RKO (cell line): ENCODE measurements at regions not wholly inside any gene's neighbourhood (a gene's known extent, or its start where the extent isn't known, plus 50 kb on each side); places are given as distances from the start of the nearest gene placed in this dataset.

ENCODE experiments used
- DNase-seq: peaks from one replicate; pipeline ENCODE4 v3.0.0-alpha.2; 2016; ENCODE audit warnings: low spot score

DNA sequence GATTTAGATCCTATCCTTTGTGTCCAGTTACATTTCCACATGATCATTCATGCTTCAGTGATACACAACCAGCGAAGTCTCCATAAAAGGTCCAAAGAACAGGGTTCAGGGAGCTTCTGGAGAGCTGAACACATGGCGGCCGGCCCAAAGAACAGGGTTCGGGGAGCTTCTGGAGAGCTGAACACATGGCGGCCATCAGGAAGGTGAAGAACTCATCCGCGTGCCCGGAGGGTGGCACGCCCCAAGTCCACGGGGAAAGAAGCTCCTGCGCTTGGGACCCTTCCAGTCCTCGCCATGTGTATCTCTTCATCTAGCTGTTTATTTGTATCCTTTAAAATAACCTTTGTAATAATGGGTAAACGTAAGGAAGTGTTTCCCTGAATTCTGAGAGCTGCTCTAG, 91.9 kb upstream of the FLRT2 start:
- no peak for DNase-seq

DNA sequence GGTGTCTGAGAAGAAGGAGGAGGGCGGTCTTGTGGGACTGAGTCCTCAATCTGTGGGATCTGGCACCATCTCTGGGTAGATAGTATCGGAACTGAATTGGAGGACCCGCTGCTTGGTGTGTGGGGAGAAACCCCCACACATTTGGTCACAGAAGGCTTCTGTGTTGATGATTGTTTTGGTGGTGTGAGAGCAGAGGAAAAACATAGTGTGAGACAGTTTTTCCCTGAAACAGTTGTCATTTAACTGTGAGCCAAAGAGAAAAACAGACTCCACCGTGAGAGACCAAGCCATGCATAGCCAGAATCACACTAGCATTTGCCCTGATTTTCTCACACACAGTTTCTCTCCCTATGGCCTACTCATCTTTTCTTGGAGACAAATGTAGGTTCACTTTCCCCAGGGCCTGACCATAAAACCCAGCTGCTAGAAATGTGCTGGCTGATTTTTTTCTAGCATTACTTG, 91.4 kb upstream of the FLRT2 start:
- no peak for DNase-seq

DNA sequence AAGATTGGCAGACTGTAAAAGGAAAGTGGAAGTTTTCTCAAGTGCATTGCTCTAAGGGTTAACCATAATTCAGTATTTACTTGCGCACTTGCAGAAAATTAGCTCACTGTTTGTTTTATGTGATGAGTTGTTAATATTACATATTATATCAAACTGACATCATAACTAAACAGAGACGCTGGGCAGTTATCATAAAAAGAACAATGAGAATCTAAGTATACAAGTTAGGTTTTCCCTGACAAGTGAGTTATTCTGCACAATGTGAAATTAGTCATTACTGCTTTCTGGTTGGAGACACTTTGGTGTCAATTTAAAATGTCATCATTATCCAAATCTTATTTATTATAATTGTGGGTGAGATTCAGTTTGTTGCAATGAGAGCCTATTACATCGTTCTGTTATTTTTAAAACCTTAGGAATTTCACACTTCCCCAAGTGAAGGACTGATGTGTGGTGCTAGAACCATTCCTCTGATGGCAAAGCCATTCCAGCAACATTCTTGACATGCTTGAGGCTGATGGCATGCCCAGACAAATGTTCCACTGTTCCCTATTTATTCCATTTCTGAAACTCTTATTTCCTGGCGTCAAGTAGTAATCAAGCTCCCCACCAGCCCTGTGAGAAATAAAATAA, 90.1 kb upstream of the FLRT2 start:
- DNase-seq, result no peak

DNA sequence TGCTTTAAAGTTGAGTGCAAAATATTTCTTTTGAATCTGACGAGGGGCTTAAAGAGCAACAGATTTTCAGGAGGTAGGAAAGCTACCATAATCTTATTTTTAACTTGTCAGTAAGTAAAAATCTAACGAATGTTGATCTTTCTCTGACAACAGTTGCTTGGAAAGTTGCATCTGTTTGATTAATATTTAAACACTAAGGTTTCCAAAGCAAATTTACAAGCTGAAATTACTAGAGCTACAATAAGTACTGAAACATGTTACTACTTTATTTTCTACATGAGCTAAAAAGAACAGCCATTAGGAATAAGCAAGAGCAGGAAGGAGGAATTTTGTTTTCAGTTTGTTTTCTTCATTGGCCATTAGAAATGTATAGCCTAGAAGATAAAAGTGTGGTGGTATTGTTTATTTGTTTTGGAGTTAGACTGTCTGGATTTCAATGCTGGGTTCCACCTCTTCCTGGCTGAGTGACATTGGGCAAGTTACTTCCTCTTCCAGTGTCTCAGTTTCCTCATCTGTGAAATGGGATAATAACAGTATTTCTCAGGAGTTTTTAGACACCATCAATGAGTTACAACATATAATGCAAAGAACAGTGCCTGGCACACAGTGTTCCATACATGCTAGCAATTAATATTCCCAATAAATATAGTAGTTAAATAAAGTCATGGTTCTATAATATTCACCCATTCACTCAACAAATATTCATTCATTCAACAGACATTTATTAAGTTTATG, 87.9 kb upstream of the FLRT2 start:
- DNase-seq, result no peak

DNA sequence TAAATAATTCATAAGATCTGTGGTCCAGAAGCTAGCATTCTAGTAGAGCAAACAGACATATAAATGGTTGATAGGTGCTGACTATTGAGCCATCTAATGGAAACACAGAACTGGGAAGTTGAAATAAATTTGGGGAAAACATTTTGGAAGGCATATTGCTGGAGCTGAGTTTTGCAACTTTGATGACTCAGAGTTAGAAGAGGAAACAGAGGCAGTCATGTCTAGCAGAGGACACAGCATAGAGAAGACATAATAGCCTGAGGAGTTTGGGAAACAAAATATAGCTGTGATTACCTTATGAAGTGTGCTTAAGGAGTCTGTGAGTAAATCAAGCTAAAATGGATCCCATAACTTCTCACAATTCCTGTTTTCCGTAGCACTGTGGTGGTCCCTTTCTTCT, 86.9 kb upstream of the FLRT2 start:
- no peak for DNase-seq

DNA sequence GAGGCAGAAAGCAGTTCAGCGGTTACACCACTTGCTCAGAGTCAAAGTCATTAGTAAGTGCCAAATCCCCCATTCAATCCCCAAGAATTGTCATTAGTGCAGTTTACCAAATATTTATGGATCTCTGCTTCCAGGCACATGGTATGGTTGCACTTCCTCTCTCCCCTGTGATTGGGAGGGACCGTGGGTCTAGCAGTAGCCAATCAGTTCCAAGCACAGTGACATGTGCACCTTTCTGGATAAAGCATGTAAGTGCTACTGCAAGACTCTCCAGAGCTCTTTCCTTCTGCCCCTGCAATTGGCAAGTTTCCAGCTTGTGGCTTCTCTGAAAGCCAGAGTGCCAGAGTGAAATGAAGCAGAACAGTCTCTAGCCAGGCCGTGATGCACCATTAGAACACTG, 85.3 kb upstream of the FLRT2 start:
- no peak for DNase-seq

DNA sequence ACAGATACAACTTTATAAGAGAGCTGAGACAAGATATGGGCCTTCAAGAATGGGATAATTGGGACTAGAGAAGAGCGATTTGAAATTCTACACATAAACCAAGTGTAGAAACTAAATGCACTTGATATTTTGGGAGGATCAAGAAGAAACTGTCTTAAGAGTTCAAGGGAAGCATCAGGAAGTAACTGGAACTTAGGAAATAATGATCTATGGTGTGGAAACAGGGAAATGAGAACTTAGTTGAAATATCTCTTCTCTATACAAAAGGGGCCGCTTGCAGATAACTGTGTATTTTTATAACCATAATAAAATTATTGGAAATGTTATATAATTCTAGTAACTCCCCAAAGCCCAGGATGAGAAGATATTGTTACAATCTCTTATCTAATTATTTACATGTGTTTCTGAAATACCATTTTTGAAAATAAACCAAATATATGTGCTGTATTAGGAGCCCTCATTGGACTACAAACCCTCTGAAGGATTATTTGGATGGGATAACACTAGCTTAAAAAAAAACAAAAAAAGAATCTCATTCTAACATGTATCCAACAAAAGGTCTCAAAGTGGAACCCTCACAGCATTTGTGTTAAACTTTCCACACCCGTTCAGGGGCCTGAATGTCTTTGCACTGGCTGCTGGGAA, 84.7 kb upstream of the FLRT2 start:
- DNase-seq, result no peak

DNA sequence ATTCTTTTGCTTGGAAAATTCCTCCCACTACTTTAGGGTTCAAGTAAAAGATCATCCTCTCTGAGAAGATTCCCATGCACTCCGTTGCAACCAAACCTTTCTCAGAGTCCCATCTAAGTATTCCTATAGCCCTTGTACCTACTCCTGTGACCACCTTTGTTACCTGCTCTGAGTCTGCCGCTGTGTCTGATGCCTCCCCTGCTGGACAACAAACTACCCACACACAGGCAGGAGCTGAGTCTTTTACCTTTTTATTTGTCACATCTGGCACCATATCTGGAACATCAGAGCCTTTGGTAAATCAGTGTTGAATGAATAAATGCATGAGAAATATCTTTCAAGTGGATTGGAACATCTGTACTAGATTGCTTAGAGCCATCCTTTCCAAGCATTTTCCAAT, 82.1 kb upstream of the FLRT2 start:
- no peak for DNase-seq

DNA sequence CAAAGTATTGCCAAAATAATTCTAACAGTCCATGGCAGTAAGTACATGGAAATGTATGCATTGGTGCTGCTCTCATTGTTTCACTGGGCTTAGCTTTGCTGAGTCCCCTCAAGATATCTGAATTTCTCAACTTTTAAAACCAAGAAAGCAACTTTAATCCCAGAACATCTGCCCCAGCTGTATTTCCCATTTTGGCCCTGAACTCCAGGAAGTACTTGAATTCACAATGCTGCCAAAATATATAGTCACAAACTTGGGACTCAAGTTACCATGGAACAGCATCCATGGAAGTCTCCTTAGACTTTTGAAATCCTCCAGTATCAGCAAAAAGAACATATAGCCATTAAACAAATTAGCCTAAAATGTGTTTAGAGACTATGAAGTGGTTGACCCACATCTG, 78.5 kb upstream of the FLRT2 start:
- no peak for DNase-seq

DNA sequence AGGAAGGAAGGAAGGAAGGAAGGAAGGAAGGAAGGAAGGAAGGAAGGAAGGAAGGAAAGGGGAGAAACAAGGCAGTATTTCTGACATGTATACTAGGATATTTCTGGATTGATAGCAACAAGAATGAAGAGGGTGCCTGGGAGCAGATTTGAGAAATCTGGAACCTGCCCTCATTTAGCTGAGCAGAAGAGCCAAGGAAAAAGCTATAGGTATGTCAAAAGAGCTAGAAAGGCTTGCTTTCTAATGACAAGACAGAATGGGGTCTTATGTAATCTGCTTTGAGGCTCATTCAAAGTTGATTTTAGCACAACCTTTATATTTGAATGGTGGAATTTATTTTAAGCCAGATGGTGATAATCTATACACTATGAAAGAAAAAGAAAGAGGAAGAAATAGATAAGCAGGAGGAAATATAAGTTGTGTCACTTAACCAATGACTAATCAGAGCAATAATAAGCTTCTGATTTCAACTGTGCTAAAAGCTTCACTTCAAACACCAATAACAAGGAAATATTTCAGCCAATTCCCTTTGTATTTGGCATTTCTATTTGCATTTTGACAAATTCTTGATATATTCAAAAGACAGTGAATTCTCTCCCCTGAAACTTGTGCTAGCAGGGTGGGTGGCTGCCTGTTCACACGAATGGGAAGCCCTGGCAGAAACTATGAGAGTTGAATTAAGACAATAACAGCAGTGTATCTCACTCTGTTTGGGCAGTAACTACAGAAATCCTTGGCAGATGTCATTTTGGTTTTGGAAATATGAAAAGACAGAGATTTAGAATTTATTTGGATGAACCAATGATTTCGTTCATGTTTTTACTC, 76.3 kb upstream of the FLRT2 start:
- no peak for DNase-seq

DNA sequence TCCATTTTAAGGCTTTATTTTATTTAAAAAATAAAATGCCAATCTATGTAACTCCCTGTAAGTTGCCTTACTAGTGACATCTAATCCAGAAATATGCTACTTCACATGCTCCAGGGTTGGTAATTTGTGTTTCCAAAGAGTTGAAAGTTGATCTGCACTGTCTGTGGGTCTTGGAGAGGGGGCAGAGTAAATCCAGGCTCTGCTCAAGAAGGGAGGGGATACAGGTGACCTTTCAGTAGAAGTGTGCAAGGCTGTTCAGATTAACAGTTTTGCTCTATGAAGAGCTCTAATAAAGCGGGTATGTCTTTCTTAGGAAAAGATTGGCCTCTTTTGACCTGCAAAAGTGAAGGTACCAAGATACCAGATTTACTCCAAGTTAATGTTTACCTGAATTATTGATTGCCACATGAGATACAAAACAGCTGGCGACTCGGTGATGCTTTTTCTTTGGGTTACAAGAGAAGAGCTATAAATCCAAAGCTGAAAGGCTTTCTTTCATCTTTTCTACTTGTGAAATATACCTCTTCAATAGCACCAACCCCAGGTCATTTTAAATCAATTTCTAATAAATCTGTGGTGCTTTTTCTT, 75.6 kb upstream of the FLRT2 start:
- DNase-seq, result no peak

DNA sequence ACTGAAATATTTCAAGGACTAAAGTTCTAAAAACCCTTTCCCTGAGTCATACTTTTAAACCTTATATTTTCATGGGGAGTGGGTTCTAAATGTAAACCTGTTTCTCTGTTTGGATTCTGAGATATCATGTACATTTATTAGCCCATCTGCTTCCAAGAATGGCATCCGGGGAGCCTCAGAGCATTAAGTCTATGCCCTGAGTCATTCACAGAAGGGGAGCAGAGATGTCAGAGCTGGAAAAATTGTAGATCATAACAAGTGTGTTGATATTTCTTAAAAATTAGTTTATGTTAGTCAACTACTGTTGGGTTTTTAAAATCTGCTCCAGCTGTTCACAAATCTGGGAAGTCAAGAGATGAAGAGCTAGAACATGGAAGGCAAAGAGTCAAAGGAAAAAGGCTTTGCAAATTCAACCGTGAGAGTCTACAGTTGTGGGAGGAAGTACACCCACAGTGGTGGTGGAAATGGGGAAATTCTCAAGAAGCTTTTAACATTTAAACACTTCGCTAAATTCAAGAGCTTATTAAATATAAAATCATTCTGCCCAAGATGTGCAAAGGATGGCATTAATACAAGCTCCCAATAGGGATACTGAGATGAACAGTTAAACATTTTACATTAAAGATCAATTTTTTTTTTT, 70.5 kb upstream of the FLRT2 start:
- no peak for DNase-seq

DNA sequence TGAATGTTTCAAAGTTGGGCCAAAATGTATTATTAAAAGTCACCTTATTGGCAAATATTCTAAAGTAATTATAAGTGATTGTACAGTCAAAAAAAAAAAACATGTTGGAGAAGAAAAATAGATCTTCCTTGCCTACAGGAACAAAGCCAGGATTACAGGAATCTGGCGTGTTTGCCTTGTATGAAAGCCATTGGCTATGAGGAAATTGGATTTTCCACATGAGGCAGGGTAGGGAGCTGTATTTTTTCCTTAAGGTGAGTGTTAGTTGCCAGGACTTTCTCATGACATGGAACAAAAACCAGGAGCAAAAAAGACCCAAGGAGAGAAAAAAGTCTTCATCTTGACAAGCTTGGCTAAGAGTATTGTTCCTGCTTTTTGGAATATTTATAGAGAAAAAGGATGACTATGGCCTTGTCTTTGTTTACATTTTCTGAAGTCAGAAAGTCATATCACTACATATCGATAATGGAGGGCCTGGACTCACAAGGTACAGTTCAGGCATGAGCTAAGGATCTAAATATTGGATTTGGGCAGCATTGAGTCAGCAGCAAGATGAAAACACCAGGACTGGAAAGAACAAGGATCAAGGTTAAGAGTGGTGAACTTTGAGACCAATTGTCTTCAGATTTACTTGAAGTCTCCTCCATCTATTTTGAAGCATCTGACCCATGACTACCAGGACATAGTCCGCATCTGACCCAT, 68.4 kb upstream of the FLRT2 start:
- DNase-seq, result no peak

DNA sequence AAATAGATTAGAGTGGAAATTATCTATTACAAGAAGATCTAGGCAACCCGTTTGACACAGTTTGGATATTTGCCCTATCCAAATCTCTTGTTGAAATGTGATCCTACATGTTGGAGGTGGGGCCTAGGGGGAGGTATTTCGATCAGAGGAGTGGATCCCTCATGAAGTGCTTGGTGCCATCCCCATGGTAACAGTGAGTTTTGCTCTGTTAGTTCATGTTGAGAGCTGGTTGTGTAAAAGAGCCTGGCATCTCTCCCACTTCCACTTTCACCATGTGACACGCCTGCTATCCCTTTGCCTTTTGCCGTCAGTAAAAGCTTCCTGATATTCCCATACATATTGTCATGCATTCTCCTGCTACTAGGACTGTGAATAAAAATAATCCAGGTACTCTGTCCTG, 66.4 kb upstream of the FLRT2 start:
- no peak for DNase-seq

DNA sequence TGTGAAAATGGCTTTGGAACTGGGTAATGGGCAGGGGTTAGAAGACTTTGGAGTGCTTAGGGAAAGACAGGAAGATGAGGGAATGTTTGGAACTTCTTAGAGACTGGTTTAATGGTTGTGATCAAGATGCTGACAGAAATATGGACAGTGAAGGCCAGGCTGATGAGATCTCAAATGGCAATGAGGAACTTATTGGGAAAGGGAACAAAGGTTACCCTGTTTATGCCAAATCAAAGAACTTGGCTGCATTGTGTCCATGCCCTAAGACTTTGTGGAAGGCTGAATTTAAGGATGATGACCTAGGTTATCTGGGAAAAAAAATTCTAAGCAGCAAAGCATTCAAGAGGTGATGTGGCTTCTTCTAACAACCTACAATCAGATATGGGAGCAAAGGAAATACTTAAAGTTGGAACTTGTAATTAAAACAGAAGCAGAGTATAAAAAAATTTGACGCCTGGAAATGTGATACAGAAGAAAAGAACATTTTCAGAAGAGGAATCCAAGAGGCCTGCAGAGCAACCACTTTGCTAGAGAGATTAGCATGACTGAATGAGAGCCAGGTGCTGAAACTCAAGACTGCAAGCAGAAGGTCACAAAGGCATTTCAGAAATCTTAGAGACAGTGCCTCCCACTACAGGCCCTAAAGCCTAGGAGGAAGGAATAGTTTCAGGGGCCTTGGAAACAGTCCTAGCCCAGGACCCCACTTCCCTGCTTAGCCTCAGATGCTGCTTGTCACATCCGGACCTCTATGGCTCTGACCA, 65.6 kb upstream of the FLRT2 start:
- no peak for DNase-seq

DNA sequence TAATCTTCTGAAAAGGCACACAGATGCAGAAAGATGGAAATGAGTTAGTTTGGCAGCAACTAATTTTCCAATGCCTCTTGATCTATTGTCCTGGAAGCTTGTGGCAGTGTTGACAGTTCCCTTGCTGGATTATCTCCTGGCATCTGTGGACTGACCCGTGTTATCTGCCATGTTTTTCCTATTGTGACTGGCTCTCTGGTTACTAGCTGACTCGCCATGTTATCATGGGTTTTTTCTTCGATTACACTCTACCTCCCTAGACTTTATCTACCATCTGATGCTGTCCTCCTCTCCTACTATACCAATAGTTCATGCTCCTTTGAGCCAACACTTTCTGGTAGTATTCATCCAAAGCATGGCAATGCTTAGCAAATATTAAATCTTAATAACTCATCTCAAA, 63.3 kb upstream of the FLRT2 start:
- DNase-seq, result no peak

DNA sequence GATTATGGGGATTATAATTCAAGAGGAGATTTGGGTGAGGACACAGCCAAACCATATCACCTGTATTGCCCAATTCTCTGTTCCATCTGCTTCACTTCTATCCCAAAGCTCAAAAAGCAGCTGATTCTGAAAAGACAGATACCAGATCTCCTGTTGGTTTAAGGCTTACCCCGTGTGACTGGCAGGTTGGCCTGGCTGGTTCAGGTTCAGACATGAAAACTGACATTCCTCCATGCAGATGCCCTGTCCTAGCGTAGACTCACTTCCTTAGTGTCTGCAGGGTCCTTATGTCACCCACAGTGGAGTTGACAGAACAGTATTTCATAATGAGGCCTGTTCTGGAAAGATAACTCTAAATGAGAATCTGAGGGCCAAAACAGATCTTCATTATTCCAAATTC, 61.1 kb upstream of the FLRT2 start:
- DNase-seq, result no peak

DNA sequence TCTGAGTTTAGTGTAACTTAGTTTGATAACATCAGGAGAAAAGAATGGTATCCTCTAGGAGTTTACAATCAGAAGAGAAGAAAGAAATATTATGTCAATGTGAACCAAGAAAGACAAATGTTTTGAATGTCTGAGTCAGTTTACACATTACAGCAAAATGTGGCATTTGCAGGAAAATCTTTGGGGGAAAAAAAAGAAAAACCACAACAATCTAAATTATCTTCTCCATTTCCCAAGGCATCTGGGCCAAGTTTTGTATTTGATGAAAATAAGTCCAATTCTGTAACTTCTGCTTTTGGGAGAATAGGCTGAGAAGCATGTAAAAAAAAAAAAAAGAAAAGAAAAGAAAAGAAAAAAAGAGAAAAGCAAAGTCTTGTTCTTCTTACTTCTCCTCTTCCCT, 58.8 kb upstream of the FLRT2 start:
- DNase-seq, result no peak

DNA sequence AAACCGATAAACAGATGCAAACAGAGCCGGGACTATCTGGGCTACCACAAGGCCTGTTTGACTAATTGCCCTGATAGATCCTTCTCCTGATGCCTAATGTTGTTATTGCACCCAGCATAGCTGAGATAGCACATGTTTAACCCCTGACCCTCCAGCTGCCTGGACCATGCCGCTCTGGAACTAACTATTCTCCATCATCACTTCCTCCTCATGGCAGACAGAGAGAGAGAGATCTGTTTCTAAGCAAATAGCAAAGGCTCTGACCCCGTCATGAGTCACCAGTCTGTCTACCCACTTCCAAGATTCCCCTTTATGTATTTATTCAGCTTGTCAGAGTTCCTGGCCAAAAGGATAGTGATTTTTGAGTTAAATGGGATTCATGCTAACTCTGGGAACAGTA, 58.2 kb upstream of the FLRT2 start:
- peak; percentile 21 for DNase-seq

DNA sequence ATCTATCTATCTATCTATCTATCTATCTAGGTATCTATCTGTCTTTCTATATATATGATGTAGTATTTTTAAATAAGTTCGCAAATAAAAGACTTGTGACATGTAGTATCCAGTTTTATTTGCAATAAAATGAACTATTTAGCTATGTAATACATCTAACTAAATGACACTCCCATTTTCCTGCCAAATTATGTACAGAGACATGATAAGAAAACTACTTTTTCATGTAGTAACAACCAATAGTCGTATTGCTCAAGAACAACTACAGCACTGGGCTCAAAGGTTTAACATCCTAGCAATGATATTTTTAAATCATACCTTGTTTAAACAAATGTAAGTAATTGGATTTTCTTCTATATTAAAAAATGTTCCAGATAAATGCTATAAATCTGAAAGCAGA, 55.5 kb upstream of the FLRT2 start:
- DNase-seq, result no peak
